ENCODE measurements at regions not wholly inside any gene's neighbourhood (a gene's known extent, or its start where the extent isn't known, plus 50 kb on each side); places are given as distances from the start of the nearest gene placed in this dataset.

- Mint-ChIP-seq H3K27me3 (no peaks in the 10 kb centered on the region), H3K4me1 (ENCODE audit: low read depth) (no peaks in the 10 kb centered on the region), H3K36me3 (ENCODE audit: low read depth) (no peaks in the 10 kb centered on the region), H3K27ac (no peak overlapping the region), H3K9me3 (no peaks in the 10 kb centered on the region), H3K4me3 (no peak overlapping the region)
- TF ChIP-seq, protein P1, sequence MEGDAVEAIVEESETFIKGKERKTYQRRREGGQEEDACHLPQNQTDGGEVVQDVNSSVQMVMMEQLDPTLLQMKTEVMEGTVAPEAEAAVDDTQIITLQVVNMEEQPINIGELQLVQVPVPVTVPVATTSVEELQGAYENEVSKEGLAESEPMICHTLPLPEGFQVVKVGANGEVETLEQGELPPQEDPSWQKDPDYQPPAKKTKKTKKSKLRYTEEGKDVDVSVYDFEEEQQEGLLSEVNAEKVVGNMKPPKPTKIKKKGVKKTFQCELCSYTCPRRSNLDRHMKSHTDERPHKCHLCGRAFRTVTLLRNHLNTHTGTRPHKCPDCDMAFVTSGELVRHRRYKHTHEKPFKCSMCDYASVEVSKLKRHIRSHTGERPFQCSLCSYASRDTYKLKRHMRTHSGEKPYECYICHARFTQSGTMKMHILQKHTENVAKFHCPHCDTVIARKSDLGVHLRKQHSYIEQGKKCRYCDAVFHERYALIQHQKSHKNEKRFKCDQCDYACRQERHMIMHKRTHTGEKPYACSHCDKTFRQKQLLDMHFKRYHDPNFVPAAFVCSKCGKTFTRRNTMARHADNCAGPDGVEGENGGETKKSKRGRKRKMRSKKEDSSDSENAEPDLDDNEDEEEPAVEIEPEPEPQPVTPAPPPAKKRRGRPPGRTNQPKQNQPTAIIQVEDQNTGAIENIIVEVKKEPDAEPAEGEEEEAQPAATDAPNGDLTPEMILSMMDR (IDR thresholded peaks at IDR 0.05) = no peak
- no peak for ATAC-seq (ENCODE audit: poor library complexity)
- CTCF ChIA-PET = no interaction called here
- intact Hi-C loops (cut with DNase I, micrococcal nuclease) = no loop called here
- H3K27ac ChIP-seq (ENCODE audit: low read depth in 1 of 2, low read length in 2 of 2) = no peak overlapping the region
- no peaks in the 10 kb centered on the region for H3K4me1 ChIP-seq (ENCODE audit: insufficient read depth, low read length)
- POLR2A ChIA-PET = no interaction called here
- H3K4me3 ChIP-seq (ENCODE audit: low read length) = no peak overlapping the region
- no peaks in the 10 kb centered on the region for H3K36me3 ChIP-seq (ENCODE audit: insufficient read depth, low read length)
- no peak for DNase-seq
- no peaks in the 10 kb centered on the region for H3K9me3 ChIP-seq (ENCODE audit: control insufficient read depth in 1 of 2, insufficient read depth in 1 of 2, low read length in 2 of 2)
- no peaks in the 10 kb centered on the region for H3K27me3 ChIP-seq (ENCODE audit: control insufficient read depth in 1 of 2, insufficient read depth in 2 of 2, low read length in 2 of 2)
Measured at GRCh38 chr4:41451961-41452360, 86.0 kb upstream of the LIMCH1 start.

DNA sequence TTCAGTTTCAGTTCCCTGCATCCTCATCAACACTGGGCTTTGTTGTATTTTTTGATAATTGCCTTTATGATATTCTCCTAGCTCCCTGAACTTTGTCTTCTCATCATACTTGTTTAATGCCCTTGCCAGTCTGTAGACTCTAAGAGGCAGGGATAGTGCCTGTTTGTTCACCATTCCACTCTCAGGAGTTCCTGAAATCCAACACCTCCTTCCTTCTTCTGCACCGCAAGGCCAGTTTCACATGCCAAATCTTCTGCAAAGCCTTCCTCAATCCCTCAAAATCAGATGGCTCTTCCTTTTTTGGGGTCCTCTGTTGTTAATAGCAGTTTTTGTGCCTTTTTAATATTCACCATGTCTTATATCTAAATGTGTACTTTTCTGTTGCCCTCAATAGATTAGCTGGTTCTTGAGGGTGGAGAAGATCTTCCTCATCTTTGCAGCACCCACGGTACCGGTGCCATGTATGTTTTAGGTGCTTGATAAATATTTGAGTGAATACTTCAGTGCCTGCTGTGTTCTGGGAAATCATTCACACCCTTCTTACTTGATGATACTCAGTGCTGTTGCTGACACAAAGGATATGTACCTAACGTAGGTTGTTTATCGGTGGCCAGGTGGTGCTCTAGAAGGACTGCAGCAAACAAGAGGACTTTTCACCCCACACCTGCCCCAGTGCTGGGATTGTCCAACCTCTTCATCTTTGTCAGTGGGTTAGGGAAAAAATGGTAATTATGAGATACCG lies 85.3 kb upstream of the LIMCH1 start:
- DNase-seq (peak in 1 of 14 experiments; percentile 1), ATAC-seq (ENCODE audit: poor library complexity) (no peak)
- POLR2A ChIA-PET = no interaction called here
- Histone ChIP-seq H3K27ac (ENCODE audit: low read depth in 1 of 2, low read length in 2 of 2) (no peak overlapping the region), H3K36me3 (ENCODE audit: insufficient read depth, low read length) (no peaks in the 10 kb centered on the region), H3K4me3 (ENCODE audit: low read length) (no peak overlapping the region), H3K9me3 (ENCODE audit: control insufficient read depth in 1 of 2, insufficient read depth in 1 of 2, low read length in 2 of 2) (no peaks in the 10 kb centered on the region), H3K27me3 (ENCODE audit: control insufficient read depth in 1 of 2, insufficient read depth in 2 of 2, low read length in 2 of 2) (no peaks in the 10 kb centered on the region), H3K4me1 (ENCODE audit: insufficient read depth, low read length) (no peaks in the 10 kb centered on the region)
- no peak overlapping the region for H3K27ac Mint-ChIP-seq
- H3K9me3 Mint-ChIP-seq = no peaks in the 10 kb centered on the region
- CTCF ChIA-PET = no interaction called here
- intact Hi-C loops (cut with DNase I, micrococcal nuclease) = no loop called here
- H3K36me3 Mint-ChIP-seq (ENCODE audit: low read depth) = no peaks in the 10 kb centered on the region
- H3K27me3 Mint-ChIP-seq = no peaks in the 10 kb centered on the region
- H3K4me3 Mint-ChIP-seq = no peak overlapping the region
- TF ChIP-seq, protein P1 (IDR thresholded peaks at IDR 0.05) = no peak
- H3K4me1 Mint-ChIP-seq (ENCODE audit: low read depth) = no peaks in the 10 kb centered on the region

- H3K27me3 Mint-ChIP-seq = no peaks in the 10 kb centered on the region
- H3K4me1 ChIP-seq (ENCODE audit: insufficient read depth, low read length) = no peaks in the 10 kb centered on the region
- H3K4me3 Mint-ChIP-seq = no peak overlapping the region
- H3K9me3 Mint-ChIP-seq = no peaks in the 10 kb centered on the region
- DNase-seq (no peak), ATAC-seq (ENCODE audit: poor library complexity) (no peak)
- H3K27ac ChIP-seq (ENCODE audit: low read depth in 1 of 2, low read length in 2 of 2) = no peak overlapping the region
- H3K27me3 ChIP-seq (ENCODE audit: control insufficient read depth in 1 of 2, insufficient read depth in 2 of 2, low read length in 2 of 2) = no peaks in the 10 kb centered on the region
- H3K36me3 ChIP-seq (ENCODE audit: insufficient read depth, low read length) = no peaks in the 10 kb centered on the region
- no peaks in the 10 kb centered on the region for H3K36me3 Mint-ChIP-seq (ENCODE audit: low read depth)
- TF ChIP-seq, protein P1 (IDR thresholded peaks at IDR 0.05) = no peak
- CTCF ChIA-PET = interaction anchor here (1.3 kb wide), 1 partner anchor 17 kb away, joined by 3 read pairs; no protein-coding TSS in a partner anchor
- H3K4me1 Mint-ChIP-seq (ENCODE audit: low read depth) = no peaks in the 10 kb centered on the region
- H3K9me3 ChIP-seq (ENCODE audit: control insufficient read depth in 1 of 2, insufficient read depth in 1 of 2, low read length in 2 of 2) = no peaks in the 10 kb centered on the region
- intact Hi-C loops (cut with DNase I, micrococcal nuclease) = no loop called here
- POLR2A ChIA-PET = no interaction called here
- H3K27ac Mint-ChIP-seq = no peak overlapping the region
- no peak overlapping the region for H3K4me3 ChIP-seq (ENCODE audit: low read length)
Measured at GRCh38 chr4:41454423-41454822, 83.5 kb upstream of the LIMCH1 start.
